Fibroblast of lung (primary cell): ENCODE measurements at regions not wholly inside any gene's neighbourhood (a gene's known extent, or its start where the extent isn't known, plus 50 kb on each side); places are given as distances from the start of the nearest gene placed in this dataset.

Source experiments
- CTCF ChIP-seq, 2 donors: IDR thresholded peaks in 1 of 2; conservative IDR thresholded peaks in 1 of 2; 1 replicate in 1 of 2; 2 replicates in 1 of 2; pipeline ENCODE4 v1.5.1; 2011 to 2012; ENCODE audit warnings: low read length in 2 of 2, control low read depth in 1 of 2, inconsistent platforms in 1 of 2, low read depth in 1 of 2, mild to moderate bottlenecking in 1 of 2
- EZH2 ChIP-seq: IDR thresholded peaks from 2 replicates; pipeline ENCODE4 v1.5.1; 2012; ENCODE audit warnings: low read length, control low read depth, mild to moderate bottlenecking; ENCODE audit errors: missing control alignments

- TF ChIP-seq CTCF (conservative IDR thresholded peaks at IDR 0.05 in 1 of 2, IDR thresholded peaks at IDR 0.05 in 1 of 2; ENCODE audit: low read depth in 1 of 2, low read length in 2 of 2): no peak
- TF ChIP-seq EZH2: no peak
Measured at GRCh38 chr12:126434412-126434985, 1369.3 kb downstream of the AACS start.
